A673 (cell line): ENCODE measurements at regions not wholly inside any gene's neighbourhood (a gene's known extent, or its start where the extent isn't known, plus 50 kb on each side); places are given as distances from the start of the nearest gene placed in this dataset.

ENCODE experiments used
- BruUV-seq: library from RNA; stranded (reverse); fragments of 400-500 nt; replicated peaks from 2 replicates; lab custom pipeline; 2021; lab: Mats Ljungman, UMichigan
- CTCF ChIA-PET: fragments of 300-600 bp; sonication (Branson Sonifier 250); formaldehyde crosslinking; loops from one replicate; lab custom pipeline; 2022; ENCODE audit warnings: antibody characterized with exemption; lab: Charles Lee
- POLR2A ChIA-PET: fragments of 300-600 bp; sonication (Branson Sonifier 250); formaldehyde crosslinking; loops from one replicate; lab custom pipeline; 2022; ENCODE audit warnings: antibody characterized with exemption; ENCODE audit not compliant: low non-redundant PET; lab: Charles Lee
- DNase-seq: peaks from one replicate; pipeline ENCODE4 v3.0.0-alpha.2; 2015; ENCODE audit warnings: low spot score
- H3K27ac ChIP-seq: fragments of 200-600 bp; sonication (generic); 2 replicates; pipeline ENCODE4 v1.5.1; 2016; ENCODE audit warnings: mixed run types, low read depth, mild to moderate bottlenecking, mixed read lengths, antibody characterized with exemption, low read length; ENCODE audit not compliant: poor library complexity, severe bottlenecking
- H3K27me3 ChIP-seq: fragments of 200-600 bp; sonication (generic); replicated peaks from 2 replicates; pipeline ENCODE4 v1.6.1; 2017; ENCODE audit warnings: mixed run types, low read depth, mild to moderate bottlenecking, mixed read lengths, antibody characterized with exemption, low read length; ENCODE audit not compliant: insufficient read depth, poor library complexity
- H3K36me3 ChIP-seq: fragments of 200-600 bp; sonication (generic); 2 replicates; pipeline ENCODE4 v1.6.1; 2016; ENCODE audit warnings: mixed run types, mild to moderate bottlenecking, mixed read lengths, antibody characterized with exemption, low read length; ENCODE audit not compliant: insufficient read depth, poor library complexity, severe bottlenecking
- H3K4me1 ChIP-seq: fragments of 200-600 bp; sonication (generic); 2 replicates; pipeline ENCODE4 v1.6.1; 2017; ENCODE audit warnings: mixed run types, mild to moderate bottlenecking, mixed read lengths, antibody characterized with exemption, low read length; ENCODE audit not compliant: insufficient read depth, poor library complexity, severe bottlenecking
- H3K4me3 ChIP-seq: fragments of 200-600 bp; sonication (generic); 2 replicates; pipeline ENCODE4 v1.5.1; 2016; ENCODE audit warnings: low read depth, mixed run types, mild to moderate bottlenecking, mixed read lengths, low read length; ENCODE audit not compliant: poor library complexity, severe bottlenecking
- H3K9me3 ChIP-seq: fragments of 200-600 bp; sonication (generic); 2 replicates; pipeline ENCODE4 v1.6.1; 2016; ENCODE audit warnings: mixed run types, low read depth, mild to moderate bottlenecking, mixed read lengths, antibody characterized with exemption, low read length; ENCODE audit not compliant: poor library complexity, severe bottlenecking
- CTCF ChIP-seq: fragments of 300-800, 200-600 bp; sonication (generic); conservative IDR thresholded peaks from 2 replicates; pipeline ENCODE4 v1.5.1; 2017; ENCODE audit warnings: low read depth, mild to moderate bottlenecking, antibody characterized with exemption, low read length, moderate library complexity, mixed read lengths
- EZH2 ChIP-seq: fragments of 200-600 bp; sonication (generic); IDR thresholded peaks from 2 replicates; pipeline ENCODE4 v1.6.1; 2017; ENCODE audit warnings: borderline replicate concordance, low read depth, mild to moderate bottlenecking, mixed read lengths, antibody characterized with exemption, low read length; ENCODE audit not compliant: poor library complexity, severe bottlenecking
- intact Hi-C: fragments of 100-400 bp; cut with micrococcal nuclease; formaldehyde crosslinking; loops from one replicate; pipeline ENCODE4 v1.10.0; 2022; ENCODE audit not compliant: unreplicated experiment

GRCh38 chr18:67337696-67338095 is 178.8 kb downstream of the DSEL start:
- no TSS peak for BruUV-seq
- H3K4me3 ChIP-seq: no peak overlapping the region
- no peaks in the 10 kb centered on the region for H3K4me1 ChIP-seq
- ChIA-PET CTCF (no interaction called here), POLR2A (interaction anchor here (0.6 kb wide), 1 partner anchor 43 kb away, joined by 3 read pairs; no protein-coding TSS in a partner anchor)
- no peak overlapping the region for H3K27ac ChIP-seq
- H3K36me3 ChIP-seq: no peaks in the 10 kb centered on the region
- TF ChIP-seq EZH2: no peak
- no peak for TF ChIP-seq CTCF
- intact Hi-C loops: no loop called here
- no peaks in the 10 kb centered on the region for H3K9me3 ChIP-seq
- no peaks in the 10 kb centered on the region for H3K27me3 ChIP-seq
- DNase-seq: no peak

GRCh38 chr18:67331857-67332256 is 184.7 kb downstream of the DSEL start:
- H3K4me3 ChIP-seq: no peak overlapping the region
- H3K27me3 ChIP-seq: no peaks in the 10 kb centered on the region
- intact Hi-C loops: no loop called here
- no peaks in the 10 kb centered on the region for H3K9me3 ChIP-seq
- H3K27ac ChIP-seq: no peak overlapping the region
- no peak for DNase-seq
- BruUV-seq: no TSS peak
- CTCF ChIA-PET: no interaction called here
- H3K4me1 ChIP-seq: no peaks in the 10 kb centered on the region
- POLR2A ChIA-PET: no interaction called here
- TF ChIP-seq EZH2 (no peak), CTCF (no peak)
- H3K36me3 ChIP-seq: no peaks in the 10 kb centered on the region

GRCh38 chr18:67319109-67319508 is 197.4 kb downstream of the DSEL start:
- TF ChIP-seq EZH2 (no peak), CTCF (no peak)
- Histone ChIP-seq H3K4me3 (no peak overlapping the region), H3K27ac (no peak overlapping the region), H3K36me3 (no peaks in the 10 kb centered on the region), H3K4me1 (no peaks in the 10 kb centered on the region), H3K9me3 (no peaks in the 10 kb centered on the region), H3K27me3 (no peaks in the 10 kb centered on the region)
- no peak for DNase-seq
- intact Hi-C loops: no loop called here
- ChIA-PET CTCF (no interaction called here), POLR2A (no interaction called here)
- no TSS peak for BruUV-seq
